ENCODE measurements at regions not wholly inside any gene's neighbourhood (a gene's known extent, or its start where the extent isn't known, plus 50 kb on each side); places are given as distances from the start of the nearest gene placed in this dataset.

DNA sequence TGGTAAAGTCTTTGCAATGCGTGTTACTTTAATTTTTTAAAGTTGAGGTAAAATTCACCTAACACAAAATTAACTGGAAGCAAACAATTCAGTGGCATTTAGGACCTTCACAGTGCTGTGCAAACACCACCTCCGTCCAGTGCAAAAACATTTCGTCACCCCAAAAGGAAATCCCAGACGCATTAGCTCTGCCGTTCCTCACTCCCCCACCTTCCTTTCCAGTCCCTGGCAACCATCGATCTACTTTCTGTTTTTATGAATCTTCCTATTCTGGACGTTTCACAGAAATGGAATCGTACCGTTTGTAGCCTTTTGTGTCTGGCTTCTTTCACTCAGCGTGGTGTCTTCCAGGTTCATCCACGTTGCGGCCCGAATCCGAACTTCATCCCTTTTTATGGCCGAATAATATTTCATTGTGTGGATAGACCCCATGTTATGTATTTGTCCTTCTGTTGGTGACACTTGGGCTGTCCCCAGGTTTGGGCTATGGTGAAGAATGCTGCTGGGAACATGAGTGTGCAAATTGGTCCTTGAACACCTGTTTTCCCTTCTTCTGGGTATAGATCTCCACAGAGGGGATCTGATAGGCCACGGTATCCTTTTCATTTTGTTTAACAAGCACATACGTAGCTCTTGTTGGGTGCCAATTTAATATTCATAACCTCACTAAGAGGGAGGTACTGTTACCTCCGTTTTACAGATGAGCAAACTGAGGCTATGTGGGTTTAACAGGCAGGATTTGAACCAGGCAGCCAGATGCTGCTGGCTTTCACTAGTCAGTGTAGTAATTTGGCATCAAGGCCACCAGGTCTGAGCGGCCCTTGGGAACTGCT lies 232.0 kb upstream of the GSE1 start:
- no peak for DNase-seq

DNA sequence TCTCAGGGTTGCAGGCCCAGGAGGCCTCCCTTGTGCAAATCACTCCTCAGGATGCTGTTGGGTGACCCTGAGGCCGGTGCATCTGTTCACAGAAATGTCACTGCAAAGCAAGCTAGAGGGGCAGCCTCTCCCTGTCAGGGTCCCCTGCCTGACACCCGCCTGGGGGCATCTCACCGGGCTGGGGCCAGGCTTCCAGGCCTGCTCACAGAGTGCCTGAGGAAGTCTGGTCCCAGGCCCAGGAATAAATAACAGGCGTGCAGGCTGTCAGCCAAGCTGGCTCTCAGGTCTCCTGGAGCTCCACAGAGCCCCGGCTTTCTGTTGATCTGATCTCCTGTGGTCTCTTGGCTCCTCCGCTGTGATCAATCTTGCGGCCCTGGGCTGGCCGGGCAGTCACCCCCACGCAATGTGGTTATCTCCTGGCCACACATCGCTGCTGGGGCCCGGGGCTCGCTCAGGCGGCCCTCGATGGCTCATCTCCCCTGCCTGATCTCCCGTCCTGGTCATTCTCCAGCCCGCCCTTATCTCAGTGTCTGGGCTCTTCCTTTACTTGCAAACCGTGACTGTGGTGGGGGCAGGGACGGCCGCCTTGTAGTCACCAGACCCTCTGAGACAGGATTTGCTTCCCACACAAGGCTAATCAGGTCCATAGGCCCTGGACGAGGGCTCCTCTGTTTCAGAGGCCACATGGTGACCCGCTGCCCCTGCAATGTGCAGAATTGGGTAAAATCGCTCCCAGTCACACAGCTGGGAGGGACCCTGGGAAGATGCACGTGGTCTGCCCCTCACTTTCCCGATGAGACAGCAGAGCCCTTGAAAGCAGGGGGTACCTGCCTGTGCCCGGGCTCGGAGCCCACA lies 231.2 kb upstream of the GSE1 start:
- no peak for DNase-seq

DNA sequence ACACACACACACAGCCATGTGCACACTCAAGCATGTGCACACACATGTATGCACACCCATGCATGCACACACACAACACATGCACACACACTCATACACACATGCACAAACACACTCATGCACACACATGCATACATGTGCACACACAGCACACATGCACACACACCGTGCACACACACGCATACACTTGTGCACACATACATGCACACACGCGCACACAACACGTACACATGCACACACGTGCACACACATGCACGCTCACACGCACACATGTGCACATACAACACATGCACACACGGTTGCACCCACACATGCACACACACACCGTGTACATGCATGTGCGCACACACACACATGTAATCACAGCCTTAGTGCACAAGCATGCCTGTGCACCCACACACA lies 230.4 kb upstream of the GSE1 start:
- no peak for DNase-seq

DNA sequence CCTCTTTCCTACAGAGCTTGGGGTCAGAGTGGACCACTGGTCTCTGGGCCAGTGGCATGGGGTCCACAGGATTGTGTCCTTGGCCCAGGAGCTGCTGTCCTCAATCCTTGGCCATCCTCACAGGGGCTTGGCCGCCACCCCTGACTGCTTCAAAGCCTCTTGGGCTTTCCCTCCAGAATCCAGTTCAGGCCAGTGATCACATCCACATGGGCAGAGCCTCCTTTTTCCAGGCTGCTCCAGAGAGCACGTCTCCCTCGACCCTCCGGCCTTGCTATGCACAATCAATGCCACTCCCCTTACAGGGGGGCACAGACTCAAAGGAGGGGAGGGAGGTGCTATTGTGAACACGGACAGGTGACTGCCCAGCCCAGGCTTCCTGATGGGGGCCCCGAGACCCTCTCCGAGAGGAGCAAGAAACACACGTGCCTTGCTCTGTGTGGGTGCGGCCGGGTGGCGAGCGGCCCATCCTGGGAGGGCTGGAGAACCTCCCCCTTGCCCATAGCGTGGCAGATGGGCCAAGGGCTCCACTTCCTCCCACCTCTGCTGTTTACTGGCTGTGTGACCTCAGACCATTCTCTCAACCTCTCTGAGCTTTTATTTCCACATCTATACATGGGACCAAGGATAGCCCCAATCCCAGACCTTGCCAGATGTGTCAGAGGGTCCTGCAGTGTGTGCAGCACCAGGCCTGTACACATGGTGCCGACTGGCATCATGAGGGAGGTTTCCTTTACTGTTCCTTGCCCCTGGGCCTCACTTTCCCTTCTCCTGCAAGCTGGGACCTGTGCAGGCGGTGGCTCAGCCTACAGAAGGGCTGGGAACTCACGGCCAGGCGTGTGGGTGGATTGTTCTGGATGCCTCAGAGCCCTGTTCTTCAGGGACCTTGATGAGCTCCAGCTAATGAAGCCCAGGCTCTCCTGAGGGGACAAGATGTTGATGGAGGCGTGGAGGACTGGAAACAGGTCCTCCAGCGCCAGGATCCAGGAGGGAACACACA lies 229.0 kb upstream of the GSE1 start:
- DNase-seq, result no peak

DNA sequence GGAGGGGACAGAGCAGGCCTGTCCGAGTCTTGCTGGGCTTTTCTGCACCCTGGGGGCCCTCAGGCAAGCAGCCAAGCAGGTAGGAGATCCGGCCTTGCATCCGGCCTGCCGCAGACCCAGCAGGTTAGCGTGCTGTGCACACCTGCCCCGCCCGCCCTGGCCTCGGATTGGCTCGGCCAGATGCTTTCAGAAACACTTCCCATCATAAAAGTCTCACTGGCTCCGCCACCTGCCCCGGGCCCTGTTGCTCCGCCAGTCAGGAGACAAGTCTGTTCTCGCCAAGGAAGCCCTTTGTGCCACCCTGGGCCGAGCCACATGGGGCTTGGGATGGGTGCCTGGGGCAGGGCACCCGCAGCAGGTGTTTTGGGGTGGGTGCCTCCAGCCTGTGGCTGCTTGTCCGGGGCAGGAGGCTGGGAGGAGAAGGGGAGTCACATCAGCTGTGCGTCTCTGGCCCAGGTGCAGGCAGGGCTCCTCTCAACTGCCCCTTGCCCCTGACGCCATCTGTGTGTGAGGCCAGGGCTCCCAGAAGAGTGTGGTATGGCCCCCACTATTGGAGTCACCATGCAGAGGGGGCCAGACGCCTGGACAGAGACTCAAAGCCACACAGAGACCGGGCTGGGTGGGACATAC lies 228.2 kb upstream of the GSE1 start:
- no peak for DNase-seq

DNA sequence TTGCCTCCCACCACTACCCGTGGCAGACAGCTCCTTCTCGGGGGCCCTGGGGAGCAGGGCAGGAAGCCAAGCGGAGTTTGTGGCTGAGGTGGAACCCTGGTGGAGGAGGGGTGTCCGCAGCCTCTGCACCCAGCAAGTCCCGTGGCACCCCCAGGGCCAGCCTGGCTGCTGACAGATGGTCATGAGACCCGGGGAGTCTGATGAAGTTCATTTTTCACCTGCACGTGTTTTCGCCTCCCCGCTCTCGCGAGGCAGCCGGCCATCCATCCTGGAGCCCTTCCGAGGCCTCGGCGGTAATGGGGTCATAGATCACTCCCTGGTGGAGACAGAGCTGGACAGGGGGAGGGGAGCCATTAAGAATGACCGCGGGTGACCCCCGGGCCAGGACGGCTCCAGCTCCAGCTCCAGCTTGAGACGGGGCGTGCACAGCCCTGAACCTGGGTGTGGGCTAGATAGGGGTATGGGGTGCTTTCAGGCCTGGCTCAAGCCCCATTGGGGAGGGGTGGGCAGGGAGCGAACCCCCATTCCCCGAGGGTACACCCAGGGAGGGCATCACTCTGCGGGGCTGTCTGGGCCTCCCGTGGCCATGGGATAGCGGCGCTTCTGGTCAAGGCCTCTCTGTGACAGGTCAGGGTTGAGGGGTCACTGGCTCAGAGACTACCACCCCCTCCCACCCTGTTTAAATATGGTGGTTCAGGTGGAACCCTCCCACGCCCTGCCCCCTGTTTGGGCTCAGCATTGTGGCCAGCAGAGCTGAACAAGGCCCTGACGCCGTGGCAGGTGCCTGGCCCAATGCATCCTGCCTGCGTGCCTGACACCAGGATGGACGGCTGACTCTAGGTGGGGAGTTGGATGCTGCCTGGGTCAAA lies 227.4 kb upstream of the GSE1 start:
- DNase-seq, result no peak

DNA sequence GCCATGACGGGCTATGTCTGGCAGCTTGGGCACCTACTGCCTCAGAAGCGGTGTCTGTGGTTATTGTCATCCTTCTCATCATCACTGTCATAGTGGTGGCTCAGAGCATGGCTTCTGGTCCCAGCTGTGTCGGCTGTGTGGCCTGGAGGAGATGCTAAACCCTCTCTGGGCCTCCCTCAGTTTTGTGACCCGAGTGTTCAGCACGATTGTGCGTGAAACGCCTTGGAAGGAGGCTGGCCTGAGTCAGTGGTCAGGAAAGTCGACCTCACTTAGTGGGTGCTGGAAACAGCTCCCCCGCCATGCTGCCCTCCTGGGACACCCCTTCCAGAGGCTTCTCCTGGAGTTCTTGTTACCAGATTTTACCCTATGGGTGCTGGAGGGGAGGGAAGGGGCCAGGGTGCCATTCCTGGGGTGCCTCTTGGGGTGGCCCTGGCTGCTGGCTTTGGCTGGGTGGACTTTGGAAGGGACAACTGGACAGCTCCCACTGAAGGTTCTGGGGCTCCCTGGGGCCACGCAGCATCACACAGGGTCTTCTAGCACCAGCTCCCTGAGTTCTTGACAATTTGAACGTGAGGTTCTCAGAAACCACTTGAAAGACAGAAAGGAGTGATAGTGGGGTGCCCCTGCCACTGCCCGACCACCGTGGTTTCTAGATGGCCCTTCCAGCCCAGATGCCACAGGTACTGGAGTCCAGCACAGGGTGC lies 226.5 kb upstream of the GSE1 start:
- DNase-seq, result peak; percentile 12

DNA sequence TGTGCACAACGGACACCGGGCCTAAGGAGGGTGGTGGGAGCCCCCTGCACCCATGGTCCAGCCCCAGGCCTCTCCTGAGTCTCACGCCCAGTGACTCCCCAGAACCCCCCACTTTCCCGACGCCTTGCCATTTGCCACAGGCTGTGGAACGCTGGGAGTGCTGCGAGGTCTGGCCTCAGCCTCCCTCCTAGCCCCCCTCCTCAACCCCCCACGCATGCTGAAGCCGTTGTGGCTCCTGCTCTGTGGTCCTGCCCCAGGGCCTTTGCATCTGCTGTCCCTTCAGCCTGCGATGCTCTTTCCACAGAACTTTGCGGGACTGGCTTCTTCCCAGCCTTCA lies 226.0 kb upstream of the GSE1 start:
- no peak for DNase-seq

DNA sequence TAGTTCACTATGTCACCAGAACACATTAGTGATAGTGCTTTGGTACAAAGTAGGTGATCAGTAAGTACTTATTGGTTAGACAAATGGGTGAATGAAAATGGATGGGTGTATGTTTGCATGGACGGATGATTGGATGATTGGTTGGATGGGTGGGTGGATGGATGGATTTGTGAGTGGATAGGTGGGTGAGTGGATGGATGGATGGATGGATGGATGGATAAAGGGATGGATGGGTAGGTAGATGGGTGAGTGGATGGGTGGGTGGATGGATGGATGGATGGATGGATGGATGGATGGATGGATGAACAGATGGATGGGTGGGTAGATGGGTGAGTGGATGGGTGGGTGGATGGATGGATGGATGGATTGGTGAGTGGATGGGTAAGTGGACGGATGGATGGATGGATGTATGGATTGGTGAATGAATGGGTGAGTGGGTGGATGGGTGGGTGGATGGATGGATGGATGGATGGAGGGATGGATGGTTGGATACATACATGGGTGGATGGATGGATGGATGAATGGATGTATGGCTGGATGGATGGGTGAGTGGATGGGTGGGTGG lies 225.3 kb upstream of the GSE1 start:
- DNase-seq, result no peak

DNA sequence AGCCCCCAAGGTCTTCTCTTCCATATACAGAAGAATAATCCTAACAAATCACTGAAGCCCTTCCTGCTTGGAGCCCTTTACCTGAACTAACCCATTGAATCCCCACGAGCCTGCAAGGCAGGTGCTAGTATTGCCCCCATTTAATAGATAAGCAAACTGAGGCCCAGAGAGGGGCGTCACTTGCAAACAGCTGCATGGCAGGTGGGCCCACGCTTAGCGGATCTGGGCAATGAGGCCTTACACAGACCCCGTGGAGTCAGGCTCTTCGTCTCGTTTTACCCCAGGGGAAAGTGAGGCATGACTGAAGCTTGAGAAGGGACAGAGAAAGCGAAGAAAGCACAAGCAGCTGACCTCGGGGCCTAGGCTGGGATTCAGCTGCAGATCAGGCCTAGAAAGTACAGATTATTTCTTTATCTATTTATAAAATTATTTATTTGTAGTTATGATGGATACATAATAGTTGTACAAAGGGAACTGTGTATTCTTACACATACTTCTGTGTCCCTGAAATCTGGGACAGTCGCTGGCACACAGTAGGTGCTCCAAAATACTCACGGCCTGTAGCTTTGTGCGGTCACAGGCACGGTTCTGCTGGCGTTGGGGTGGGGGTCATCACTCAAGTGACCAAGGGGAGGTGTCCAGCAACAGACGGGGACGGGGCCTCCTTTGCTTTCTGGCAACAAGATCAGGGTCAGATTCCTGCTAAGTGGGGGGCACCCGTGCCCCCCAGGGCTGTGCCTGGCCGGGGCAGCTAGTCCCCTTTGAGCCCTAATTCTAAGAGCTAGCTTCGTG lies 223.2 kb upstream of the GSE1 start:
- DNase-seq, result peak; percentile 2

DNA sequence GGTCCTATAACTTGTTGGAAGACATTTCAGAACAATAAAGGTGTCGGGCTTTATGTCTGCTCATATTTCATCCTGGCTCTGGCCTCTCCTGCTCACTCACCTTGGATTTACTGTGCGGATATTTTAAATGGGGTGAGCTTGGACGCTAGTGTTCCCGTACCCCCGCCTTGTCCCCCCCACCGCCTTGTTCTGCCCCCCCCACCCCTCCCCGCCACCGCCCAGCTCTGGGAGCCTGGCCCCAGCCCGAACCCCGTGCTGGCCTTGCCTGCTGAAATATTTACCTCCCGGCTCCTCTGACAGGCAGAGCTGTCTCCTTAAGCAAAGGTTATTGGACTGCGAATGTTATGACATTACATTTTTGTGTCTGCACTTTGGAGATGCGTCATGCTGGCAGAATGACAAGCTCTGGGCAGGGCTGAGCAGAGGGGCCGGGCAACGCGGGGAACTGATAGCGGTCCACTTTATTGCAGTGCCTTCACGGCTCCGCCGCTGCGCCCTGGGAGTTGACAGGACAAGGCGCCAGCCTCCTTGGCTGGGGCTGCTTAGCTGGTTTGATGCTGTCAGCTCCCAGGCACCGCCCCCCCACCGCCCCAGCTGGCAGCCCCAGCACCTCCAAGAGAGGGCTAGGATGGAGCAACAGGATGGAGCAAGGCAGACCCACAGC lies 222.5 kb upstream of the GSE1 start:
- peak; percentile 6 for DNase-seq

DNA sequence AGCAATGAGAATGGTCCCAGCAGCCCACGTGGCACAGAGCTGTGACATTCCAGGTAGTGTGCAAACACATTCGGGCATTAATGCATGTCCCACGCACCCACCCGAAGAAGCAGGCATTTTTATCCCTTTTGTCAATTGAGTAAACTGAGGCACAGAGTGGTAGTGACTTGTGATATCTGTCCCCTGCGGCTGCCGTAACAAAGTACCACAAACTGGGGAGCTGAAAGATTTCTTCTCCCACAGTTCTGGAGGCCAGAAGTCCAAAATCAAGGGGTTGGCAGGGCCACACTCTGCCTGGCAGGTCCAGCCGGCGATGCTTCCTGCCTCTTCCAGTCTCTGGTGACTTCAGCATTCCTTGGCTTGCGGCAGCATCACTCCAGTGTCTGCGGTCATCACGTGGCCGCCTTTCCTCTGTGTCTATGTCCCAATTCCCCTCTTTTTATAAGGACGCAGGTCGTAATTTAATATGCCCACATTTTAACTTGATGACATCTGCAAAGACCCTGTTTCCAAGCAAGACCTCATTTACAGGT lies 221.9 kb upstream of the GSE1 start:
- peak; percentile 4 for DNase-seq

DNA sequence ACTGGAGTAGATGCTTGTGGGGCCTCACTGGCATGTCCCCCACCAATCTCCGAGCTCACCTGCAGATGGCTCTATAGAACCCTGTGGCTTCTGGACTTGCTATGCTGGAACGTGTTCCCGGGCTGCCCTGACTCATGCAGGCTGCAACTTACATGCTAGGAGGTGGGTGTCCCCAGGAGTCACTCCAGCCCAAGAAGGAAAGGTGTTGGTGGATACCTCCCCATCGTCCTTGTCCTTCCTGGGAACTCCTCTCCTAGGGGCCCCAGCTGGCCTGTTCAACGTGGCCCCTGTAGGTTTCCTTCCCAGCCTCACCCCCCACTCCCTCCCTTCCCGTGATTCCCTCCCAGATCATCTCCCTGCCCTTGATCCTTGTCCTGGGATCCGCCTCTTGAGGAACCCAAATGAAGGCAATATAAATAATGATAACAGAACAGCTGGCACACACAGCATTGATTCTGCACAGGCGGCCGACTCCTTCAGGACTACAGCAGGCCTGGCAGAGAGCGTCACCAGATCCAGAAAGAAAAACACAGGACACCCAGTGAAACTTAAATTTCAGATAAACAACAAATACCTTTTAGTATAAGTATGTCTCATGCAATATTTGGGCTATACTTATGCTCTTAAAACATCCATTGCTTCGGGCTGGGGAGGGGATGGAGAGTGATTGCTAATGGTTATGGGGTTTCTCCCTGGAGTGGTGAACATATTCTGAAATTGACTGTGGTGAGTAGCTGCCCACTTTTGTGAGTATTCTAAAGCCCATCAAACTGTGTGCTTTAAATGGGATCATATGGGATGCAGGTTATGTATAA lies 221.1 kb upstream of the GSE1 start:
- DNase-seq, result peak; percentile 1

DNA sequence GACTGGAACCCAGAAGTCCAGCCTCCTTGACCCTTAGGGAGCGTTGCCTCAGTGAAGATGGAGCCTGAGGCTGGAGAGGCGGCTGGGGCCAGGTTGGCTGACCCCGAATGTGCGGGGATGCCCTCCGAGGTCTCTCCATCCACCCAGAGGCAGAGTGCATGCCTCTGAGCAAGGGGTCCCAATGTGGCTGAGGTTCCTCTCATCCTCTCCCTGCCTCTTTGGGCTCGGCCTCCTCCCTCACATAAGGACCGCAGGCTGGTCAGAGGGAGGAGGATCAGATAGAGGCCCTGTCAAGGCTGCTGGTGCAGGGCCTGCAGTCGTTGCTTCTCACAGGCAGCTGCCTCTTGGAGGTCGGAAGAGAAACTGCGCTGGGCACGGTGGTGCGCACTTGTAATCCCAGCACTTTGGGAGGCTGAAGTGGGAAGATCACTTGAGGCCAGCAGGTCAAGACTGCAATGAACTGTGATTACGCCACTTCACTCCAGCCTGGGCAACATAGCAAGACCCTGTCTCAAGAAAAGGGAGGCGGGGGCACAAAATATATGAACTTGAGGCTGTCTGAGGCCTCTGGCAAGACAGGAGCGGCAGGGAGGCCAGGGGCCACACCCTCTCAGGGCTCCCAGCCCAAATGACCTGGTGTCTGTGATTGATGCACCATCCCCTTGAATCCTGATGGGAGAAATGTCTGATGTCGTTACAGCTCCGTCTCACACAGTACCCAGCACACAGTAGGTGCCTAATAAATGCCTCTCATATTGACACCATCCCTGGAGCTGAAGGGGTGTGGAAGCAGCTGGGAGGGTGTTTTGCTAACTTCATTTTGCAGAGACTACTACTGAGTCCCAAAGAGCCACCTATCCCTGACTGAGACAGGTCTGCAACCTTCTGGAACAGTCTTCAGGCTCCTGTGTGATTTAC lies 220.1 kb upstream of the GSE1 start:
- DNase-seq, result peak; percentile 13

DNA sequence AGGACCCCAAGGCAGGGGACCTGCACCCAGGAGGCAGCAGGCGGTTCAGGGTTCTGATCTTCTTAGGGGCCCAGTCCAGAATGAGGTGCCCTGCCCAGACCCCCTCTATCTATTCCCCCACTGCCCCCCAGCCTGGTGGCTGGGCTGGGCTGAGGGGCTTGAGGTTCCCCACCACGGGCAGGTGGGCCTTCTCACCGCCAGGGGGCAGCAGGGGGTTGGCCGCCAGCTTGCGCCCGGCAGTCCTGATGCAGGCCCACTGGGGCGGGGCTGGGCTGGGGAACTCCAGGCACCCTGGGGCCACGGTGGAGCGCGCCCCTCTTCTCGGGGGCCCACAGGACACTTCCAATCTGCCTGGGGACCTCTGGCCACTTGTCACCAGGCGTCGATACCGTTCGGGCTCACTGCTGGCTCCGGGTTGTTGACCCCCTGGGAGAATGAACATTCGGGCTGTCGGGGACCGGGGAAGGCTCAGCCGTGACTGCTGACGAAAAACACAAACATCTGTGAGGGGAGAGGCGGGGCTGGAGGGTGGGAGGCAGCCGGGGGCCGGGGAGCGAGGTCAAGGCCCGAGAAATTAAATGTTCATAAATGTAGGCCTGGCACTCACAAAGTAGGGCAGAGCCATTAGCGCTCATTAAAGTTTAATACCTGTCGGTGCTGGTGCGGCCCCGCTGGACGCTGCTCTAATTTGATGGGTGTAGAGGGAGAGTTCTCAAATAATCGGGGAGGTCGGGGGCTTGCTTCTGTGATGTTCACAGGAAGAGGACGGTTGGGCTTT lies 219.3 kb upstream of the GSE1 start:
- DNase-seq, result peak; percentile 75
